ENCODE measurements at regions not wholly inside any gene's neighbourhood (a gene's known extent, or its start where the extent isn't known, plus 50 kb on each side); places are given as distances from the start of the nearest gene placed in this dataset.

DNA sequence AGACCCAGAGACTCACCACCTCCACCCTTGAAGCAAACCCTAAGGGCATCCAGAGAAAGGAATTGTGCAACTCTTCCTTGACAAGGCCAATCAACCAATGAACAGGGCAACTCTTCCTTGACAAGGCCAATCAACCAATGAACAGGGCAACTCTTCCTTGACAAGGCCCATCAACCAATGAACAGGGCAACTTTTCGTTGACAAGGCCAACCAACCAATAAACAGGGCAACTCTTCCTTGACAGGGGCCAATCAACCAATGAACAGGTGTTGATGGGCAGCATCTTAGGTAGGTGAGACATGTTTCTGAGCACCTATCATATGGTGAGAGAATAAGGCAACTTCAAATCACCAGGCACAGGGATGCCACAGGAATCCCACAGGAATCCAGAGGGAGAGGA, 181.5 kb upstream of the RNF32 start:
- no peak overlapping the region for H3K27ac ChIP-seq (ENCODE audit: insufficient read depth, low read length)
- no peak overlapping the region for H4K5ac ChIP-seq (ENCODE audit: low read depth, low read length)
- CTCF ChIA-PET, result no interaction called here
- no peak overlapping the region for H2BK15ac ChIP-seq (ENCODE audit: low read depth, low read length)
- H3K56ac ChIP-seq (ENCODE audit: extremely low read depth, insufficient read depth, low read length), result no peak overlapping the region
- DNase-seq (no peak), ATAC-seq (ENCODE audit: low read depth) (no peak)
- no peaks in the 10 kb centered on the region for H3K27me3 ChIP-seq (ENCODE audit: control insufficient read depth, insufficient read depth, low read length)
- no TSS peak for BruUV-seq (replicated peaks)
- dilution Hi-C loops (cut with HindIII; ENCODE audit: low sequenced_read_pairs, unreplicated experiment) (no loop called here), in situ Hi-C loops (cut with MboI; ENCODE audit: low sequenced_read_pairs) (no loop called here), intact Hi-C loops (cut with micrococcal nuclease) (no loop called here)
- H3K9me3 ChIP-seq (ENCODE audit: control insufficient read depth, insufficient read depth, low read length), result peaks cover 10% of the 10 kb centered on the region; the same call in 1 of the 2 replicates
- H2BK120ac ChIP-seq (ENCODE audit: low read depth, low read length), result no peak overlapping the region
- no peak overlapping the region for H2AK5ac ChIP-seq (ENCODE audit: low read depth, low read length)
- H2BK20ac ChIP-seq (ENCODE audit: low read depth, low read length), result no peak overlapping the region
- H3K9ac ChIP-seq (ENCODE audit: low read depth, low read length), result no peak overlapping the region
- H3K18ac ChIP-seq (ENCODE audit: low read depth, low read length), result no peak overlapping the region
- H3K9me1 ChIP-seq (ENCODE audit: insufficient read depth, low read length), result no peaks in the 10 kb centered on the region
- no peak overlapping the region for H3K4me2 ChIP-seq (ENCODE audit: low read depth, low read length)
- H2AFZ ChIP-seq (replicated peaks; ENCODE audit: low read length, poor library complexity), result no peak overlapping the region
- TF ChIP-seq, protein P1, sequence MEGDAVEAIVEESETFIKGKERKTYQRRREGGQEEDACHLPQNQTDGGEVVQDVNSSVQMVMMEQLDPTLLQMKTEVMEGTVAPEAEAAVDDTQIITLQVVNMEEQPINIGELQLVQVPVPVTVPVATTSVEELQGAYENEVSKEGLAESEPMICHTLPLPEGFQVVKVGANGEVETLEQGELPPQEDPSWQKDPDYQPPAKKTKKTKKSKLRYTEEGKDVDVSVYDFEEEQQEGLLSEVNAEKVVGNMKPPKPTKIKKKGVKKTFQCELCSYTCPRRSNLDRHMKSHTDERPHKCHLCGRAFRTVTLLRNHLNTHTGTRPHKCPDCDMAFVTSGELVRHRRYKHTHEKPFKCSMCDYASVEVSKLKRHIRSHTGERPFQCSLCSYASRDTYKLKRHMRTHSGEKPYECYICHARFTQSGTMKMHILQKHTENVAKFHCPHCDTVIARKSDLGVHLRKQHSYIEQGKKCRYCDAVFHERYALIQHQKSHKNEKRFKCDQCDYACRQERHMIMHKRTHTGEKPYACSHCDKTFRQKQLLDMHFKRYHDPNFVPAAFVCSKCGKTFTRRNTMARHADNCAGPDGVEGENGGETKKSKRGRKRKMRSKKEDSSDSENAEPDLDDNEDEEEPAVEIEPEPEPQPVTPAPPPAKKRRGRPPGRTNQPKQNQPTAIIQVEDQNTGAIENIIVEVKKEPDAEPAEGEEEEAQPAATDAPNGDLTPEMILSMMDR (conservative IDR thresholded peaks at IDR 0.05; ENCODE audit: low read depth, low read length), result no peak
- TF ChIP-seq BHLHE40 (IDR thresholded peaks at IDR 0.05; ENCODE audit: low read depth, low read length), result no peak
- TF ChIP-seq, protein P2, sequence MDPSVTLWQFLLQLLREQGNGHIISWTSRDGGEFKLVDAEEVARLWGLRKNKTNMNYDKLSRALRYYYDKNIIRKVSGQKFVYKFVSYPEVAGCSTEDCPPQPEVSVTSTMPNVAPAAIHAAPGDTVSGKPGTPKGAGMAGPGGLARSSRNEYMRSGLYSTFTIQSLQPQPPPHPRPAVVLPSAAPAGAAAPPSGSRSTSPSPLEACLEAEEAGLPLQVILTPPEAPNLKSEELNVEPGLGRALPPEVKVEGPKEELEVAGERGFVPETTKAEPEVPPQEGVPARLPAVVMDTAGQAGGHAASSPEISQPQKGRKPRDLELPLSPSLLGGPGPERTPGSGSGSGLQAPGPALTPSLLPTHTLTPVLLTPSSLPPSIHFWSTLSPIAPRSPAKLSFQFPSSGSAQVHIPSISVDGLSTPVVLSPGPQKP (IDR thresholded peaks at IDR 0.05; ENCODE audit: borderline replicate concordance, low read depth, low read length), result no peak
- no peak for TF ChIP-seq FOS (IDR thresholded peaks at IDR 0.05; ENCODE audit: low read depth, low read length)
- TF ChIP-seq, protein P3, sequence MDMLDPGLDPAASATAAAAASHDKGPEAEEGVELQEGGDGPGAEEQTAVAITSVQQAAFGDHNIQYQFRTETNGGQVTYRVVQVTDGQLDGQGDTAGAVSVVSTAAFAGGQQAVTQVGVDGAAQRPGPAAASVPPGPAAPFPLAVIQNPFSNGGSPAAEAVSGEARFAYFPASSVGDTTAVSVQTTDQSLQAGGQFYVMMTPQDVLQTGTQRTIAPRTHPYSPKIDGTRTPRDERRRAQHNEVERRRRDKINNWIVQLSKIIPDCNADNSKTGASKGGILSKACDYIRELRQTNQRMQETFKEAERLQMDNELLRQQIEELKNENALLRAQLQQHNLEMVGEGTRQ (IDR thresholded peaks at IDR 0.05; ENCODE audit: low read depth, low read length), result no peak
- TF ChIP-seq SMC3 (IDR thresholded peaks at IDR 0.05; ENCODE audit: low read depth, low read length), result no peak
- no peak for TF ChIP-seq RFX5 (IDR thresholded peaks at IDR 0.05; ENCODE audit: low read depth, low read length)
- no peak for TF ChIP-seq MXI1 (IDR thresholded peaks at IDR 0.05; ENCODE audit: borderline replicate concordance, low read depth, low read length)
- TF ChIP-seq RCOR1 (IDR thresholded peaks at IDR 0.05; ENCODE audit: insufficient replicate concordance, low read length), result no peak
- no peak for TF ChIP-seq CHD1 (IDR thresholded peaks at IDR 0.05; ENCODE audit: low read depth, low read length)
- no peak for TF ChIP-seq MAFK (IDR thresholded peaks at IDR 0.05; ENCODE audit: low read depth, low read length)
- TF ChIP-seq MAZ (IDR thresholded peaks at IDR 0.05; ENCODE audit: borderline replicate concordance, low read depth, low read length), result no peak
- no peak for TF ChIP-seq NFE2L2 (IDR thresholded peaks at IDR 0.05; ENCODE audit: low read depth, low read length)
- no peak for TF ChIP-seq RAD21 (IDR thresholded peaks at IDR 0.05; ENCODE audit: low read length)
- TF ChIP-seq POLR2A (IDR thresholded peaks at IDR 0.05; ENCODE audit: low read depth, low read length), result no peak
- no peak for TF ChIP-seq CEBPB (IDR thresholded peaks at IDR 0.05; ENCODE audit: low read depth, low read length)
- POLR2A ChIA-PET (ENCODE audit: unreplicated experiment), result no interaction called here
- no peak overlapping the region for H3K14ac ChIP-seq (replicated peaks; ENCODE audit: low read depth, low read length)
- H3K4ac ChIP-seq (ENCODE audit: low read depth, low read length), result no peak overlapping the region
- H3K36me3 ChIP-seq (ENCODE audit: control insufficient read depth, insufficient read depth, low read length), result no peaks in the 10 kb centered on the region
- no peak overlapping the region for H4K8ac ChIP-seq (ENCODE audit: low read depth in 2 of 2, low read length in 2 of 2)
- no peak overlapping the region for H2BK5ac ChIP-seq (ENCODE audit: low read depth, low read length, poor library complexity, severe bottlenecking)
- no CpG with 5 or more reads among the region's 1 CpG for WGBS, 2 experiments (ENCODE audit: extremely low coverage in 2 of 2, insufficient read length in 1 of 2)
- H3K4me1 ChIP-seq (ENCODE audit: control insufficient read depth, insufficient read depth, low read length), result no peaks in the 10 kb centered on the region
- H3K23ac ChIP-seq (ENCODE audit: low read depth, low read length), result no peak overlapping the region
- H4K91ac ChIP-seq (ENCODE audit: insufficient read depth, low read depth, low read length), result no peak overlapping the region
- H4K20me1 ChIP-seq (ENCODE audit: insufficient read depth, low read length), result no peaks in the 10 kb centered on the region
- H2AK9ac ChIP-seq (replicated peaks; ENCODE audit: low read depth, low read length, poor library complexity), result no peak overlapping the region
- H3K4me3 ChIP-seq (ENCODE audit: insufficient read depth, low read depth, low read length), result no peak overlapping the region
- H3K79me1 ChIP-seq (ENCODE audit: low read depth in 1 of 2, low read length in 2 of 2), result no peaks in the 10 kb centered on the region
